Adrenal gland (tissue), 5 donors: ENCODE measurements at regions not wholly inside any gene's neighbourhood (a gene's known extent, or its start where the extent isn't known, plus 50 kb on each side); places are given as distances from the start of the nearest gene placed in this dataset.
"Not testable (repeated sequence)": the region's sequence is repeated elsewhere in the genome, so short reads cannot be mapped to it uniquely, and the experiment has no call there.

ENCODE experiments used
- POLR2A ChIP-seq, 2 donors: fragments of 450-650 bp; IDR thresholded peaks; one replicate each; pipeline ENCODE4 v1.6.1; 2017; ENCODE audit warnings: antibody characterized with exemption in 2 of 2, mild to moderate bottlenecking in 2 of 2, moderate library complexity in 1 of 2
- TF ChIP-seq, protein P1 (sequence below), 6 experiments: fragments of 450-650 bp in 4 of 6; fragments of 200-600 bp in 2 of 6; sonication (generic) in 1 of 6; IDR thresholded peaks; 1 replicate in 5 of 6; 2 replicates in 1 of 6; pipeline versions ENCODE4 v1.5.1 to v1.8.0; 2016 to 2021; ENCODE audit warnings: antibody characterized with exemption in 6 of 6, mild to moderate bottlenecking in 2 of 6, moderate library complexity in 1 of 6
- donor health status: DM: no; HTN: no; CAD: no.

DNA sequence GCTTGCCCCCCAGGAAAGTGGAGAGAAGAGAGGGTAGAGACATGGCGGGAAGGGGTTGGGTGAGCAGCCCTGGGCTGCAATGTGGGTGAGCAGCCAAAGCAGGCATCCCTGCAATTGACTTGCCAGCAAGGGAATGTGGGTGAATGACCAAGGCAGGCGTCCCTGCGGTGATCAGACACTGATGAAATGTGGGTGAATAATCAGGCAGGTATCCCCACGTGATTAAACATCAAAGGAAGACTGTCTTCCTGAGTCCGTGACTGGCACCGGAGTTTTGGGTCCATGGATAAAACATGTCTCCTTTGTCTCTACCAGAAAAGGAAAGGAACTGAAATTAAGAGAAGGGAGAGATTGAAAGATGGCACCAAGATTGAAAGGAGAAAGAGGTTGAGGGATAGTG, 109.9 kb upstream of the PPM1J start:
- TF ChIP-seq, protein P1, sequence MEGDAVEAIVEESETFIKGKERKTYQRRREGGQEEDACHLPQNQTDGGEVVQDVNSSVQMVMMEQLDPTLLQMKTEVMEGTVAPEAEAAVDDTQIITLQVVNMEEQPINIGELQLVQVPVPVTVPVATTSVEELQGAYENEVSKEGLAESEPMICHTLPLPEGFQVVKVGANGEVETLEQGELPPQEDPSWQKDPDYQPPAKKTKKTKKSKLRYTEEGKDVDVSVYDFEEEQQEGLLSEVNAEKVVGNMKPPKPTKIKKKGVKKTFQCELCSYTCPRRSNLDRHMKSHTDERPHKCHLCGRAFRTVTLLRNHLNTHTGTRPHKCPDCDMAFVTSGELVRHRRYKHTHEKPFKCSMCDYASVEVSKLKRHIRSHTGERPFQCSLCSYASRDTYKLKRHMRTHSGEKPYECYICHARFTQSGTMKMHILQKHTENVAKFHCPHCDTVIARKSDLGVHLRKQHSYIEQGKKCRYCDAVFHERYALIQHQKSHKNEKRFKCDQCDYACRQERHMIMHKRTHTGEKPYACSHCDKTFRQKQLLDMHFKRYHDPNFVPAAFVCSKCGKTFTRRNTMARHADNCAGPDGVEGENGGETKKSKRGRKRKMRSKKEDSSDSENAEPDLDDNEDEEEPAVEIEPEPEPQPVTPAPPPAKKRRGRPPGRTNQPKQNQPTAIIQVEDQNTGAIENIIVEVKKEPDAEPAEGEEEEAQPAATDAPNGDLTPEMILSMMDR (IDR thresholded peaks at IDR 0.05): not testable (repeated sequence)
- TF ChIP-seq POLR2A (IDR thresholded peaks at IDR 0.05): not testable (repeated sequence)
